H1 (cell line): ENCODE measurements at regions not wholly inside any gene's neighbourhood (a gene's known extent, or its start where the extent isn't known, plus 50 kb on each side); places are given as distances from the start of the nearest gene placed in this dataset.

ENCODE experiments used
- CTCF ChIA-PET: fragments of 300-600 bp; sonication (Branson Sonifier 250); formaldehyde crosslinking; loops from one replicate; lab custom pipeline; 2021; ENCODE audit not compliant: partially characterized antibody; lab: Charles Lee
- POLR2A ChIA-PET: fragments of 300-600 bp; sonication (Branson Sonifier 250); formaldehyde crosslinking; loops from one replicate; lab custom pipeline; 2021; ENCODE audit warnings: inconsistent platforms; ENCODE audit not compliant: partially characterized antibody; lab: Charles Lee
- DNase-seq, 2 experiments: peaks; one replicate each; pipeline versions ENCODE4 v3.0.0 to v3.0.0-alpha.2; 2010 to 2022; ENCODE audit warnings: low spot score in 2 of 2, low read depth in 1 of 2, mixed read lengths in 1 of 2
- FAIRE-seq: peaks from 2 replicates; lab custom pipeline; 2011; peaks lifted over from hg19 to GRCh38; lab: Jason Lieb, UNC
- H2AFZ ChIP-seq: 2 replicates; pipeline ENCODE4 v1.8.1; 2012; ENCODE audit warnings: low read length, inconsistent platforms
- H2AK5ac ChIP-seq: 2 replicates; pipeline ENCODE4 v1.6.1; 2013; ENCODE audit warnings: low read depth, low read length
- H2BK120ac ChIP-seq: replicated peaks from 2 replicates; pipeline ENCODE3; 2013; ENCODE audit warnings: low read depth, low read length, inconsistent platforms
- H2BK12ac ChIP-seq: 2 replicates; pipeline ENCODE4 v1.6.1; 2013; ENCODE audit warnings: low read depth, low read length
- H2BK15ac ChIP-seq: 2 replicates; pipeline ENCODE4 v1.6.1; 2013; ENCODE audit warnings: low read length
- H2BK20ac ChIP-seq: 2 replicates; pipeline ENCODE4 v1.6.1; 2013; ENCODE audit warnings: low read length
- H2BK5ac ChIP-seq: 2 replicates; pipeline ENCODE4 v1.6.1; 2013; ENCODE audit warnings: low read depth, low read length
- H3K14ac ChIP-seq: 2 replicates; pipeline ENCODE4 v1.6.1; 2013; ENCODE audit warnings: inconsistent platforms; ENCODE audit not compliant: insufficient read length
- H3K18ac ChIP-seq: 2 replicates; pipeline ENCODE4 v1.6.1; 2013; ENCODE audit warnings: low read length; ENCODE audit errors: extremely low read depth
- H3K23ac ChIP-seq: 2 replicates; pipeline ENCODE4 v1.6.1; 2013; ENCODE audit warnings: inconsistent platforms; ENCODE audit not compliant: insufficient read length
- H3K23me2 ChIP-seq: 2 replicates; pipeline ENCODE4 v1.6.1; 2013; ENCODE audit warnings: low read depth, low read length
- H3K27ac ChIP-seq: 2 replicates; pipeline ENCODE4 v1.6.1; 2011; ENCODE audit warnings: low read depth, low read length, inconsistent platforms
- H3K27me3 ChIP-seq, 4 experiments: replicated peaks in 1 of 4; 1 replicate in 1 of 4; 2 replicates in 3 of 4; pipeline versions ENCODE4 v1.6.1 to v1.8.1; 2011 to 2013; ENCODE audit warnings: low read length in 3 of 4, mild to moderate bottlenecking in 3 of 4, inconsistent platforms in 2 of 4, mixed read lengths in 2 of 4, moderate library complexity in 1 of 4; ENCODE audit not compliant: control insufficient read depth in 3 of 4, insufficient read depth in 3 of 4; ENCODE audit errors: extremely low read depth in 1 of 4
- H3K36me3 ChIP-seq, 4 experiments: 2 replicates each; pipeline versions ENCODE4 v1.6.1 to v1.8.1; 2011 to 2013; ENCODE audit warnings: mild to moderate bottlenecking in 4 of 4, low read length in 3 of 4, moderate library complexity in 2 of 4, control low read depth in 1 of 4, inconsistent platforms in 1 of 4; ENCODE audit not compliant: insufficient read depth in 4 of 4, control insufficient read depth in 2 of 4
- H3K4ac ChIP-seq: replicated peaks from 2 replicates; pipeline ENCODE3; 2013; ENCODE audit warnings: low read length, low read depth, mixed read lengths, inconsistent platforms; ENCODE audit not compliant: insufficient read length
- H3K4me1 ChIP-seq, 4 experiments: replicated peaks in 1 of 4; 1 replicate in 1 of 4; 2 replicates in 3 of 4; pipeline versions ENCODE4 v1.6.1 to v1.8.1; 2011 to 2013; ENCODE audit warnings: low read length in 3 of 4, inconsistent platforms in 2 of 4, mixed read lengths in 1 of 4; ENCODE audit not compliant: insufficient read depth in 4 of 4, control insufficient read depth in 3 of 4
- H3K4me2 ChIP-seq, 2 experiments: 2 replicates each; pipeline versions ENCODE4 v1.6.1 to v1.8.1; 2011 to 2013; ENCODE audit warnings: low read depth in 2 of 2, low read length in 2 of 2, control low read depth in 1 of 2, inconsistent platforms in 1 of 2, mild to moderate bottlenecking in 1 of 2; ENCODE audit not compliant: insufficient read depth in 1 of 2
- H3K4me3 ChIP-seq, 4 experiments: fragments of 200-600, 300-600 bp in 1 of 4; sonication (generic), shearing (Covaris generic), sonication (Bioruptor Twin) in 1 of 4; 2 replicates each; pipeline versions ENCODE4 v1.5.1 to v1.8.1; 2011 to 2016; ENCODE audit warnings: low read length in 4 of 4, low read depth in 3 of 4, control low read depth in 2 of 4, inconsistent platforms in 2 of 4, mild to moderate bottlenecking in 2 of 4, mixed read lengths in 1 of 4, moderate library complexity in 1 of 4; ENCODE audit not compliant: insufficient read depth in 2 of 4; ENCODE audit errors: extremely low read depth in 1 of 4
- H3K56ac ChIP-seq: replicated peaks from 2 replicates; pipeline ENCODE3; 2013; ENCODE audit warnings: low read depth, mild to moderate bottlenecking, mixed read lengths, low read length, inconsistent platforms; ENCODE audit not compliant: insufficient read length
- H3K79me1 ChIP-seq: 2 replicates; pipeline ENCODE4 v1.6.1; 2013; ENCODE audit warnings: low read depth, low read length, control low read depth
- H3K79me2 ChIP-seq, 2 experiments: 2 replicates each; pipeline versions ENCODE4 v1.6.1 to v1.8.1; 2012 to 2013; ENCODE audit warnings: low read length in 2 of 2, mild to moderate bottlenecking in 2 of 2, inconsistent platforms in 1 of 2; ENCODE audit not compliant: insufficient read depth in 2 of 2, control insufficient read depth in 1 of 2
- H3K9ac ChIP-seq, 4 experiments: replicated peaks in 1 of 4; 1 replicate in 1 of 4; 2 replicates in 3 of 4; pipeline versions ENCODE4 v1.6.1 to v1.8.1; 2011 to 2013; ENCODE audit warnings: low read depth in 3 of 4, low read length in 3 of 4, control low read depth in 2 of 4, mild to moderate bottlenecking in 2 of 4, moderate library complexity in 2 of 4, inconsistent platforms in 1 of 4; ENCODE audit errors: extremely low read depth in 1 of 4
- H3K9me3 ChIP-seq, 2 experiments: 2 replicates each; pipeline versions ENCODE4 v1.6.1 to v1.8.1; 2012 to 2013; ENCODE audit warnings: mild to moderate bottlenecking in 2 of 2, moderate library complexity in 2 of 2, control low read depth in 1 of 2, inconsistent platforms in 1 of 2, low read depth in 1 of 2, low read length in 1 of 2, mixed read lengths in 1 of 2; ENCODE audit not compliant: insufficient read depth in 2 of 2
- H4K20me1 ChIP-seq, 2 experiments: replicated peaks in 1 of 2; 2 replicates each; pipeline versions ENCODE3 to v1.8.1; 2011 to 2013; ENCODE audit warnings: inconsistent platforms in 2 of 2, low read length in 2 of 2, mild to moderate bottlenecking in 1 of 2; ENCODE audit not compliant: insufficient read depth in 2 of 2, control insufficient read depth in 1 of 2
- H4K5ac ChIP-seq: 2 replicates; pipeline ENCODE4 v1.6.1; 2013; ENCODE audit warnings: low read length, low read depth, mixed read lengths, inconsistent platforms; ENCODE audit not compliant: insufficient read length
- H4K8ac ChIP-seq: 2 replicates; pipeline ENCODE4 v1.8.0; 2013; ENCODE audit warnings: mild to moderate bottlenecking, moderate library complexity, low read length, inconsistent platforms; ENCODE audit not compliant: insufficient read depth; ENCODE audit errors: extremely low read depth
- H4K91ac ChIP-seq: replicated peaks from 2 replicates; pipeline ENCODE3; 2013; ENCODE audit warnings: low read length, mixed read lengths, inconsistent platforms; ENCODE audit not compliant: insufficient read length
- CEBPB ChIP-seq: IDR thresholded peaks from 2 replicates; pipeline ENCODE4 v1.6.1; 2012; ENCODE audit warnings: low read depth, low read length
- EGR1 ChIP-seq: IDR thresholded peaks from 2 replicates; pipeline ENCODE4 v1.6.1; 2011; ENCODE audit warnings: low read depth, low read length, borderline replicate concordance
- FOSL1 ChIP-seq: IDR thresholded peaks from 2 replicates; pipeline ENCODE4 v1.6.1; 2011; ENCODE audit warnings: mild to moderate bottlenecking, low read depth, low read length, moderate library complexity; ENCODE audit not compliant: insufficient read depth
- POLR2A ChIP-seq, 2 experiments: IDR thresholded peaks; 1 replicate in 1 of 2; 2 replicates in 1 of 2; pipeline ENCODE4 v1.6.1; 2011; ENCODE audit warnings: low read depth in 2 of 2, low read length in 2 of 2, mild to moderate bottlenecking in 2 of 2; ENCODE audit errors: control extremely low read depth in 1 of 2
- POLR2AphosphoS5 ChIP-seq: IDR thresholded peaks from 2 replicates; pipeline ENCODE4 v1.6.1; 2011; ENCODE audit warnings: low read depth, low read length
- RFX5 ChIP-seq: IDR thresholded peaks from 2 replicates; pipeline ENCODE4 v1.6.1; 2011; ENCODE audit warnings: low read depth, low read length, improper control_type of control experiment, borderline replicate concordance
- RNF2 ChIP-seq: fragments of 200-900, 300-1000 bp; sonication (generic); IDR thresholded peaks from 2 replicates; pipeline ENCODE4 v1.7.1; 2016; ENCODE audit warnings: borderline replicate concordance, low read depth, mild to moderate bottlenecking, antibody characterized with exemption, low read length; ENCODE audit not compliant: poor library complexity, severe bottlenecking; ENCODE audit errors: missing control alignments
- SIRT6 ChIP-seq: IDR thresholded peaks from one replicate; pipeline ENCODE4 v1.7.1; 2012; ENCODE audit warnings: low read length, inconsistent platforms
- SP1 ChIP-seq: IDR thresholded peaks from 2 replicates; pipeline ENCODE4 v1.6.1; 2011; ENCODE audit warnings: low read depth, low read length
- YY1 ChIP-seq: IDR thresholded peaks from 2 replicates; pipeline ENCODE4 v1.6.1; 2011; ENCODE audit warnings: low read depth, mild to moderate bottlenecking, low read length
- WGBS, 2 experiments: shearing (Covaris generic) in 1 of 2; methylation state at CpG; one replicate each; pipeline versions ENCODE4 v1.1.6 to v1.1.7; 2013 to 2015; ENCODE audit warnings: low lambda C conversion rate in 2 of 2, mixed read lengths in 2 of 2, inconsistent platforms in 1 of 2, low coverage in 1 of 2, missing lambda C conversion rate in 1 of 2; ENCODE audit not compliant: insufficient replicate concordance in 2 of 2, insufficient coverage in 1 of 2, insufficient read length in 1 of 2; ENCODE audit errors: extremely low coverage in 1 of 2, missing lambda C conversion rate in 1 of 2; 5-methylcytosine and 5-hydroxymethylcytosine counted together
- TF ChIP-seq, protein P1 (sequence below): IDR thresholded peaks from 2 replicates; pipeline ENCODE4 v1.6.1; 2011; ENCODE audit warnings: low read depth, mild to moderate bottlenecking, low read length; ENCODE audit not compliant: insufficient read depth
- TF ChIP-seq, protein P2 (sequence below): IDR thresholded peaks from 2 replicates; pipeline ENCODE4 v1.6.1; 2012; ENCODE audit warnings: inconsistent platforms
- TF ChIP-seq, protein P3 (sequence below): IDR thresholded peaks from 2 replicates; pipeline ENCODE4 v1.6.1; 2011; ENCODE audit warnings: low read length, improper control_type of control experiment

DNA sequence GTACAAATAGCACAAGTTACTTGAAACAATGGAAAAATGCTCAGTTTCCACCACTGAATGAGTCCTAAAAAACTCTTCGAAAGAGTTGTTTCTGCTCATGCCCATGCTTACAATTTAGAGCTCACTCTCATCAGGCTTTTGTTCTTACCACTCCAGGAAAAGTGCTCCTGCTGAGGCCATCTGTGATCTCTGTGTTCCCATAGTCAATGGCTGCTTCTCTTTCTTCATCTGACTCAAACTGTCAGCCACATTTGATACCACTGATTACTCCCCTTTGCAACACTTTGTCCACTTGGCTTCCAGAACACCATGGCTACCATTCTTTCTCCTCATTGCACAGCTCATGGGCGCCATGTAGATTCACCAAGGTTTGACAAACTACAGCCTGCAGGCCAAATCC, 80.0 kb upstream of the SLC34A2 start:
- 0 out of 2 replicates have a peak overlapping the region, but pooled peaks have one; percentile 64 for H2BK12ac ChIP-seq
- no peaks in the 10 kb centered on the region for H3K36me3 ChIP-seq
- H2BK15ac ChIP-seq = peak overlapping the region; percentile 10; the same call in 1 of the 2 replicates
- CTCF ChIA-PET = interaction anchor here (0.9 to 1.4 kb wide), 2 partner anchors 11 to 192 kb away, joined by 3 read pairs; no protein-coding TSS in a partner anchor
- no peak overlapping the region for H4K8ac ChIP-seq
- TF ChIP-seq, protein P1, sequence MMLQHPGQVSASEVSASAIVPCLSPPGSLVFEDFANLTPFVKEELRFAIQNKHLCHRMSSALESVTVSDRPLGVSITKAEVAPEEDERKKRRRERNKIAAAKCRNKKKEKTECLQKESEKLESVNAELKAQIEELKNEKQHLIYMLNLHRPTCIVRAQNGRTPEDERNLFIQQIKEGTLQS = no peak
- no peak for TF ChIP-seq CEBPB
- TF ChIP-seq EGR1 = no peak
- no peak for TF ChIP-seq RNF2
- no peak for TF ChIP-seq SIRT6
- TF ChIP-seq FOSL1 = no peak
- no peak for TF ChIP-seq POLR2A (IDR thresholded peaks at IDR 0.05; ENCODE audit: control extremely low read depth in 1 of 2, low read depth in 2 of 2, low read length in 2 of 2)
- TF ChIP-seq, protein P2, sequence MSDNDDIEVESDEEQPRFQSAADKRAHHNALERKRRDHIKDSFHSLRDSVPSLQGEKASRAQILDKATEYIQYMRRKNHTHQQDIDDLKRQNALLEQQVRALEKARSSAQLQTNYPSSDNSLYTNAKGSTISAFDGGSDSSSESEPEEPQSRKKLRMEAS = no peak
- TF ChIP-seq POLR2AphosphoS5 = no peak
- TF ChIP-seq, protein P3, sequence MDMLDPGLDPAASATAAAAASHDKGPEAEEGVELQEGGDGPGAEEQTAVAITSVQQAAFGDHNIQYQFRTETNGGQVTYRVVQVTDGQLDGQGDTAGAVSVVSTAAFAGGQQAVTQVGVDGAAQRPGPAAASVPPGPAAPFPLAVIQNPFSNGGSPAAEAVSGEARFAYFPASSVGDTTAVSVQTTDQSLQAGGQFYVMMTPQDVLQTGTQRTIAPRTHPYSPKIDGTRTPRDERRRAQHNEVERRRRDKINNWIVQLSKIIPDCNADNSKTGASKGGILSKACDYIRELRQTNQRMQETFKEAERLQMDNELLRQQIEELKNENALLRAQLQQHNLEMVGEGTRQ = no peak
- TF ChIP-seq SP1 = no peak
- no peak for TF ChIP-seq YY1
- TF ChIP-seq RFX5 = no peak
- POLR2A ChIA-PET = interaction anchor here (1.1 to 1.3 kb wide), 2 partner anchors 8 to 9 kb away, joined by 3 read pairs; no protein-coding TSS in a partner anchor
- no peak overlapping the region for H4K5ac ChIP-seq
- H2BK120ac ChIP-seq = no peak overlapping the region
- peak overlapping the region; percentile 2; the same call in 1 of the 2 replicates for H3K18ac ChIP-seq
- 81% methylated on average over 2 of the region's 2 CpGs; no CpG with 5 or more reads in 1 of the 2 experiments for WGBS, 2 experiments
- no peak overlapping the region for H3K4ac ChIP-seq
- no peak overlapping the region for H3K4me3 ChIP-seq
- no peaks in the 10 kb centered on the region for H3K9me3 ChIP-seq
- H4K91ac ChIP-seq = peak overlapping the region; percentile 46
- no peak overlapping the region for H3K23ac ChIP-seq
- H2BK5ac ChIP-seq = no peak overlapping the region
- H2BK20ac ChIP-seq = peak overlapping the region; percentile 0
- H3K14ac ChIP-seq = no peak overlapping the region
- H3K27ac ChIP-seq = no peak overlapping the region
- no peak overlapping the region for H2AK5ac ChIP-seq
- no peak overlapping the region for H3K56ac ChIP-seq
- no peak for DNase-seq
- H3K27me3 ChIP-seq = no peaks in the 10 kb centered on the region
- no peak overlapping the region for H2AFZ ChIP-seq
- H3K4me1 ChIP-seq = peaks cover 7 to 18% (median 12%) of the 10 kb centered on the region in 4 experiments; a peak in 6 of 7 replicates
- H3K23me2 ChIP-seq = peaks cover 2% of the 10 kb centered on the region; the same call in 1 of the 2 replicates
- no peaks in the 10 kb centered on the region for H4K20me1 ChIP-seq
- H3K79me1 ChIP-seq = no peaks in the 10 kb centered on the region
- no peaks in the 10 kb centered on the region for H3K79me2 ChIP-seq
- H3K9ac ChIP-seq = no peak overlapping the region
- no peak overlapping the region for H3K4me2 ChIP-seq
- FAIRE-seq = no peak
